ENCODE measurements at regions not wholly inside any gene's neighbourhood (a gene's known extent, or its start where the extent isn't known, plus 50 kb on each side); places are given as distances from the start of the nearest gene placed in this dataset.

GRCh38 chr10:128537834-128538330 is 411.7 kb upstream of the MKI67 start:
- no peak for DNase-seq

GRCh38 chr10:128538671-128539070 is 412.4 kb upstream of the MKI67 start:
- no peak for DNase-seq

- no peak for DNase-seq
Measured at GRCh38 chr10:128539510-128540127, 413.4 kb upstream of the MKI67 start.

GRCh38 chr10:128540128-128540762 is 414.0 kb upstream of the MKI67 start:
- DNase-seq = no peak

GRCh38 chr10:128540781-128541761 is 414.8 kb upstream of the MKI67 start:
- DNase-seq = no peak

- no peak for DNase-seq
Measured at GRCh38 chr10:128541926-128542475, 415.8 kb upstream of the MKI67 start.

DNA sequence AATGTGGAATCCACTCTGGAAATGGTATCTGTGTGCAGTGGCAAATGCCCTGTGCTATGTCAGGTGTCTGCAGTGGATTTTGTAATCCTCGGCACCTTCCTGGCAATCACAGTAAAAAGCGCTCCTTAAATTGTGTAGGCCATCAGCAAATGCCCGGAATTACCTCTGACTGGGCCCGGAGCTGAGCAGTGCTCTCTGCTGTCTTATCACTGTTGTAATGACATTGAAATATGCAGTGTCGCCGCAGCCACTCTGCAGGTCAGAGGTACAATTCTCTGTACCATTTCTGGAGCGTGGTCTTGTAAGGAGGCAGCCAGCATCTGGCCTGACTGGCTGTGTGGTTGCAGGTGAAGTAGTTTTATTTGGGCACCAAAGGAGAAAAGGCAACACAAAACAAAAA is 416.4 kb upstream of the MKI67 start:
- no peak for DNase-seq

DNA sequence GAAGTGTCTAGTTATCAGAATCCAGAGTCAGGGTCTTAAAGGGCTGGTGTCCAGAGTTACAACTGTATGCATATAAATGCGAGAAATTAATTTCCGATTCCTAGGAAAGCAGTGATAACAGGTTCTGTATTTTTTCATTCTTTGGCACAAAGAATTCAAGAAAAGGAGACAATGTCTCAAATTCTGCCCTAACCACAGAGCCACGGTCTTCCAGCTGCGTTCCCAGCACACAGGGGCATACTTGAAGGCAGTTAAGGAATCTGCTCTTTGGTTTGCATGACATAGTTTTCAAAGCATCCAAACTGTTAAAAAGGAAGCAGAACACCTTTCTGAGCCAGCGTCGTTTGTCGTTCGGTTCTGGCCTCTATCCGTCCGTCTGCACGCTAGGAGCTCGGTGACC is 416.9 kb upstream of the MKI67 start:
- DNase-seq = no peak

- DNase-seq = no peak
Measured at GRCh38 chr10:128545216-128545615, 419.0 kb upstream of the MKI67 start.

GRCh38 chr10:128546651-128547165 is 420.5 kb upstream of the MKI67 start:
- no peak for DNase-seq

DNA sequence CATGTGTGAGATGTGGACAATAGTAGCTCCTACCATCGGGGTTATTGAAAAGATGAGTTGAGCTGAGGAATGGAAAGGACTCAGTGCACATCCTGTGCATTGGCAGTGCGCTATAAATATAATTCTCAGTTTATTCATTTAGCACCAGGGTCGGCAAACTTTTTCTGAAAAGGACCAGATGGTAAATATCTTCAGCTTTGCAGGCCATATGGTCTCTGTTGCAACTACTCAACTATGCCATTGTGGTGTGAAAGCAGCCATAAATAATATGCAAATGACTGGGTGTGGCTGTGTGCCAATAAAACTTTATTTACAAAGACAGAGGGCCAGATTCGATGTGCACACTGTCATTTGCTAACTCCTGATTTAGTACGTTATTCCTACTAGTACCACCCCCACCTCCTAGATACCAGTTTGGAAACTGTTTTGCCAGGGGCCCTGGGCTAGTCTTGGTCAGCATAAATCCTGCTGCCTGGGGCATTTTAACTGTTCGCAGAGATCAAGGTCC is 422.9 kb upstream of the MKI67 start:
- no peak for DNase-seq

DNA sequence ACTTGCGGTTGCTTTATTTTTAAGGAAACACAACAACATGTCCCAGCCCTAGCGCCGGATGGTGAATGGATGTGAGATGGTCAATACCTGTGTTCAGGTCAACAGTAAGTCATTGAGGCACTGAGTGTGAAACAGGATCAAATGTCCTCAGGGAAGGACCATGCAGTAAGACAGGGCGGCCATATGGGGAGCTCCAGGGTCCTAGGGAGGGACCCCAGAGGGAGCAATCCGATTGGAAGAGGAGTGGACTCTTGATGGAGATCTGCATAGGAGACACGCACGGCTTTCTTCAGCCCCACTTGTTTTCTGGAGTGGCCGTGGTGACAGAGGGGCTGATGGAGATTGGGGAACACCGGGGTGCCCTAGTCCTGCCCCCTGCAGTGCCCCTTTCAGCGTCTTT is 423.8 kb upstream of the MKI67 start:
- DNase-seq = no peak

DNA sequence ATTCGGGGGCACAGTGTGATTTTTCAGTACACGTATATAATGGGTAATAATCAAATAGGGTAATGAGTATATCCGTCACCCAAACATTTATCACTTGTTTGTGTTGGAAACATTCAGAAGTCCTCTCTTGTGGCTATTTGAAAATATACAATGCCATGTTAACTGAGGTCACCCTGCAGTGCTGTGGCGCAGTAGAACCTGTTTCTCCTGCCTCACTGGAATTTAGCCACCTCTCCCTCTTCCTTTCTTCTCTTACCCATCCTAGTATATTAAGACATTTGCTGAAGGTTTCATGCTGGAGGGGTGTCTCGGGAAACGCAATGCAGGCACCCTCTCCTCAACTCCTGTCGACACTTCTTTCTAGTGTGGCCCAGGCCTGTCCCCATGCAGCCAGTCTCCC is 425.3 kb upstream of the MKI67 start:
- DNase-seq = no peak

GRCh38 chr10:128553755-128554154 is 427.5 kb upstream of the MKI67 start:
- no peak for DNase-seq

DNA sequence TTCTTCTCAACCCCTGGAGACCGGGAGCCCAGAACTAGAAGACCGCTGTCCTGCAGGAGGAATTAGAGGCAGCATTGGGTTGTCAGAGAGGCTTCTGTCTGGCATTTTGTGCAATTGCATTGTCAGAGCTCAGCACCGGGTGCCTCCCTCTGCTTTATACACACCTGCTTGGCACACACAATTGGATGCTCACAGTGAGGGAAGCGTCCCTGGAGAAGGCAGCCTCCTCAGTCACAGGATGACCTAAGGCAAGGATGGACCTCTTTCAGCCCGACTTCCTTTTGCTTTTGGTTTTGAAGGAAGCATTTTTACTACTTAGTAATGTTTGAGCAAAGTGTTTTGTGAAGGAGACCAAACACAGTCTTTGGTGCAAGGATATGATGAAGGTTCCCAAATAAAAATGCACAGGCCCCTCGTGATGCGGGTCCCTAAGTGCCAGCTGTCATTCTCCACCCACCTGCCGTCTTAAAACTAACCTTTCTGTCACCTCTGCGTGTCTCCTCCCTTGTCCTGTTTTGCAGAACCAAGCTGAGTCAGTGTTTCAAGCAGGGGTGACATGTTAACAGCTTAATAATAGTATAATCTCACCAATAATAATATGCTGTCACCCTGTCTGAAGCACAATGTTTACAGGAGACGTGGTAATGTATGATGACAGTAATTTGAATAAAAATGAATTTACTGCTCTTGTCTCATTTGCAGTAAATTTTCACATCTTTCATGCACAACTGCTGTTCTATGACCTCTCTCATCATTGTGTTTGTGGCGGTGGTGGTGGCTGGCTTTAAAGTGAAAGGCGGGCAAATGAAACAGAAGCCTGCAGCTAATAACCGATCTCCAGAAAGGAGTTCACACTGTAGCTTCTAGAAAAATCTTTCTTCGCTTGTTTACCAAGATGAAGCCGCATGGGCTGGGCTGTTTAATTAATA is 430.2 kb upstream of the MKI67 start:
- DNase-seq = no peak

DNA sequence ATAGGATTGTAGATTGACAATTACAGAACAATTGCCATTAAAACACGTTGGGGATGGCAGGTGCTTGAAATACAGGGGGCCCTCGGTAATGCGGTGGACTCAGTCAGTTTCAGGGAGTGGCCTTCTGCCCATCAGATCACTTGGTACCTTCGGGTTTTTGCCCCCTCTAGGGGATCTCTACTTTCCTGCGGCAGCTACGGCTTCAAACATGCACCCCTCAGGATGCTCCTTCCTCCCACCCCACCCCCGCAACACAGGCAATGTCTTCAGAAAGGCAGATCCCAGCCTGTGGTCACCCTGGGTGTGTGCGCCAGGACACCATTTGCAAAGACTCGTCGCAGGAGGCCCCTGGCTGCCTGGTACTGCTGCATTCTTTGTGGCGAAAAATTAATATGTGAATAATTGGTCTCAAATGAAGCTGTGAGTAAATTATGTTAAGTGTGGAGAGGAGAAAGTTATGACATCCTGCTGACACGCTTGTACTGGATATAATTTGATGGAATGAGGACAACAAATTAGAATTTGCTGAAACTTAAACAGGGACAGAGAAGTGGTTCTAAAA is 431.0 kb upstream of the MKI67 start:
- no peak for DNase-seq

DNA sequence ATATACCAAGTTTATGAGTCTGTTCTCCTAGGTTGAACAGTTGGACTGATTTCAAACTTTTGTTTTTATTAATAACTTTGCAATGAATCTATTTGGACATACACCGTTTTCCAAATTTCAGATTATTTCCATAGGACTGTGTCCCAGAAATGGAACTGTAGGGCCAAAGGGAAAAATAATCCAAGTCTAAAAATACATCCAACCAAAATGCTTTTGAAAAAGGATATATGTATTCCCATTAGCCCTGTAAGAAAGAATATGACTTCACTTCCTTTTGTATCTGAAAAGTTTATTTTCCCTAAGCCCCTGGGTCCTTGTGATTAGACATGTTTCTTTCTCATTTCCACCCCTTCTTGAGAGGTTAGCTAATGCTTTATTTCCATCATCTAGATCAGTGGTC is 434.2 kb upstream of the MKI67 start:
- no peak for DNase-seq

GRCh38 chr10:128560993-128561392 is 434.8 kb upstream of the MKI67 start:
- DNase-seq = no peak

GRCh38 chr10:128563387-128563786 is 437.2 kb upstream of the MKI67 start:
- DNase-seq = no peak

DNA sequence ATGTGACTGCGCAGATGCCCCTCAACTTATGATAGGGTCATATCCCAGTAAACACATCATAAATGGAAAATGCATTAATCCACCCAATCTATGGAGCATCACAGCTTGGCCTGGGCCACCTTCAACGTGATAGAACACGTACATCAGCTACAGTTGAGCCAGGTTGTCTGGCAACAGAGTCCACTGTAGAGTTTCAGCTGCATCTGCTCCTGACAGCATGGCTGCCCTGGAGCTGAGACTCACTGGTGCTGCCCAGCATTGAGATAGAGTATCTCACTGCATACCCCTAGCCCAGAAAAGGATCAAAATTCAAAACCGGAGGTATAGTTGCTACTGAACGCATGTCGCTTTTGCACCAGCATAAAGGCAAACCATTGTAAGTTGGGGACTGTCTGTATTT is 437.7 kb upstream of the MKI67 start:
- no peak for DNase-seq

- no peak for DNase-seq
Measured at GRCh38 chr10:128566361-128566968, 440.2 kb upstream of the MKI67 start.
